HUDEP-2 (cell line): ENCODE measurements at regions not wholly inside any gene's neighbourhood (a gene's known extent, or its start where the extent isn't known, plus 50 kb on each side); places are given as distances from the start of the nearest gene placed in this dataset.

Experiments
- DNase-seq, 76 experiments: peaks; one replicate each; lab custom pipeline; 2025; ENCODE audit not compliant: unreplicated experiment in 76 of 76; lab: John Stamatoyannopoulos, UW

GRCh38 chr22:19620742-19621371 is 93.4 kb upstream of the SEPTIN5 start:
- DNase-seq = no peak

- no peak for DNase-seq
Measured at GRCh38 chr22:19621373-19622060, 92.8 kb upstream of the SEPTIN5 start.

GRCh38 chr22:19622061-19622441 is 92.3 kb upstream of the SEPTIN5 start:
- no peak for DNase-seq

GRCh38 chr22:19625331-19626041 is 88.8 kb upstream of the SEPTIN5 start:
- DNase-seq = no peak

- DNase-seq = no peak
Measured at GRCh38 chr22:19626042-19626587, 88.2 kb upstream of the SEPTIN5 start.

GRCh38 chr22:19626666-19627065 is 87.6 kb upstream of the SEPTIN5 start:
- DNase-seq = no peak

GRCh38 chr22:19628038-19628776 is 86.1 kb upstream of the SEPTIN5 start:
- DNase-seq = no peak

- no peak for DNase-seq
Measured at GRCh38 chr22:19629331-19629719, 85.0 kb upstream of the SEPTIN5 start.

- peak in 61 of 76 experiments; percentile 3 to 81 (median 50) for DNase-seq
Measured at GRCh38 chr22:19629720-19630419, 84.4 kb upstream of the SEPTIN5 start.

- no peak for DNase-seq
Measured at GRCh38 chr22:19630614-19631013, 83.7 kb upstream of the SEPTIN5 start.

GRCh38 chr22:19631899-19632667 is 82.2 kb upstream of the SEPTIN5 start:
- peak in 39 of 76 experiments; percentile 4 to 61 (median 26) for DNase-seq

GRCh38 chr22:19632668-19633148 is 81.6 kb upstream of the SEPTIN5 start:
- DNase-seq = no peak

- DNase-seq = no peak
Measured at GRCh38 chr22:19634226-19634975, 79.9 kb upstream of the SEPTIN5 start.

- DNase-seq = no peak
Measured at GRCh38 chr22:19635644-19636043, 78.7 kb upstream of the SEPTIN5 start.

GRCh38 chr22:19636696-19637407 is 77.5 kb upstream of the SEPTIN5 start:
- no peak for DNase-seq

- no peak for DNase-seq
Measured at GRCh38 chr22:19637408-19638281, 76.7 kb upstream of the SEPTIN5 start.
